ENCODE measurements at regions not wholly inside any gene's neighbourhood (a gene's known extent, or its start where the extent isn't known, plus 50 kb on each side); places are given as distances from the start of the nearest gene placed in this dataset.

GRCh38 chr10:36946598-36946997 is 178.8 kb upstream of the ANKRD30A start:
- TF ChIP-seq NFIC (IDR thresholded peaks at IDR 0.05) (no peak), EP300 (IDR thresholded peaks at IDR 0.05; ENCODE audit: borderline replicate concordance) (no peak), TAF1 (IDR thresholded peaks at IDR 0.05; ENCODE audit: low read depth) (no peak), FOXM1 (IDR thresholded peaks at IDR 0.05; ENCODE audit: borderline replicate concordance, low read depth) (no peak), CREB1 (IDR thresholded peaks at IDR 0.05; ENCODE audit: low read depth) (no peak), EGR1 (IDR thresholded peaks at IDR 0.05) (no peak)

GRCh38 chr10:36943544-36943943 is 181.9 kb upstream of the ANKRD30A start:
- no peak for TF ChIP-seq EP300 (IDR thresholded peaks at IDR 0.05; ENCODE audit: borderline replicate concordance)
- TF ChIP-seq TCF12 (IDR thresholded peaks at IDR 0.05; ENCODE audit: low read depth), result no peak
- no peak for TF ChIP-seq RAD21 (IDR thresholded peaks at IDR 0.05; ENCODE audit: low read depth)

GRCh38 chr10:36942616-36943015 is 182.8 kb upstream of the ANKRD30A start:
- TF ChIP-seq REST (IDR thresholded peaks at IDR 0.05; ENCODE audit: low read depth), result no peak
- TF ChIP-seq EGR1 (IDR thresholded peaks at IDR 0.05), result no peak
- TF ChIP-seq CEBPB (IDR thresholded peaks at IDR 0.05), result no peak
- TF ChIP-seq TEAD4 (IDR thresholded peaks at IDR 0.05), result no peak
- TF ChIP-seq TAF1 (IDR thresholded peaks at IDR 0.05; ENCODE audit: low read depth), result no peak
- no peak for TF ChIP-seq CREB1 (IDR thresholded peaks at IDR 0.05; ENCODE audit: low read depth)
- no peak for TF ChIP-seq YY1 (IDR thresholded peaks at IDR 0.05; ENCODE audit: low read depth)
- no peak for TF ChIP-seq EP300 (IDR thresholded peaks at IDR 0.05; ENCODE audit: borderline replicate concordance)
- no peak for TF ChIP-seq TCF12 (IDR thresholded peaks at IDR 0.05; ENCODE audit: low read depth)
- TF ChIP-seq ZBTB7A (IDR thresholded peaks at IDR 0.05; ENCODE audit: low read depth), result no peak
- TF ChIP-seq NFIC (IDR thresholded peaks at IDR 0.05), result no peak
- no peak for TF ChIP-seq FOXM1 (IDR thresholded peaks at IDR 0.05; ENCODE audit: borderline replicate concordance, low read depth)
- TF ChIP-seq USF1 (IDR thresholded peaks at IDR 0.05), result no peak
- TF ChIP-seq RAD21 (IDR thresholded peaks at IDR 0.05; ENCODE audit: low read depth), result no peak
- TF ChIP-seq MAX (IDR thresholded peaks at IDR 0.05), result no peak

- TF ChIP-seq USF1 (IDR thresholded peaks at IDR 0.05) (no peak), CEBPB (IDR thresholded peaks at IDR 0.05) (peak; percentile 18; the same call in 1 of the 2 replicates)
Observed at GRCh38 chr10:36903040-36903439, 222.4 kb upstream of the ANKRD30A start.

GRCh38 chr10:36899652-36900051 is 225.7 kb upstream of the ANKRD30A start:
- TF ChIP-seq CEBPB (IDR thresholded peaks at IDR 0.05) (no peak), EGR1 (IDR thresholded peaks at IDR 0.05) (no peak)

- no peak for TF ChIP-seq USF1 (IDR thresholded peaks at IDR 0.05)
- TF ChIP-seq EGR1 (IDR thresholded peaks at IDR 0.05), result no peak
- 0 out of 2 replicates have a peak, but pooled peaks have one; percentile 19 for TF ChIP-seq NFIC (IDR thresholded peaks at IDR 0.05)
- peak; percentile 33; the same call in 1 of the 2 replicates for TF ChIP-seq RAD21 (IDR thresholded peaks at IDR 0.05; ENCODE audit: low read depth)
Observed at GRCh38 chr10:36888925-36889573, 236.3 kb upstream of the ANKRD30A start.

GRCh38 chr10:36886303-36886891 is 239.0 kb upstream of the ANKRD30A start:
- no peak for TF ChIP-seq NFIC (IDR thresholded peaks at IDR 0.05)

- TF ChIP-seq FOXM1 (IDR thresholded peaks at IDR 0.05; ENCODE audit: borderline replicate concordance, low read depth) (no peak), TCF12 (IDR thresholded peaks at IDR 0.05; ENCODE audit: low read depth) (no peak), USF1 (IDR thresholded peaks at IDR 0.05) (no peak), EP300 (IDR thresholded peaks at IDR 0.05; ENCODE audit: borderline replicate concordance) (no peak)
Observed at GRCh38 chr10:36885746-36886145, 239.7 kb upstream of the ANKRD30A start.
